ENCODE measurements at regions not wholly inside any gene's neighbourhood (a gene's known extent, or its start where the extent isn't known, plus 50 kb on each side); places are given as distances from the start of the nearest gene placed in this dataset.
"Not testable (repeated sequence)": the region's sequence is repeated elsewhere in the genome, so short reads cannot be mapped to it uniquely, and the experiment has no call there.

DNA sequence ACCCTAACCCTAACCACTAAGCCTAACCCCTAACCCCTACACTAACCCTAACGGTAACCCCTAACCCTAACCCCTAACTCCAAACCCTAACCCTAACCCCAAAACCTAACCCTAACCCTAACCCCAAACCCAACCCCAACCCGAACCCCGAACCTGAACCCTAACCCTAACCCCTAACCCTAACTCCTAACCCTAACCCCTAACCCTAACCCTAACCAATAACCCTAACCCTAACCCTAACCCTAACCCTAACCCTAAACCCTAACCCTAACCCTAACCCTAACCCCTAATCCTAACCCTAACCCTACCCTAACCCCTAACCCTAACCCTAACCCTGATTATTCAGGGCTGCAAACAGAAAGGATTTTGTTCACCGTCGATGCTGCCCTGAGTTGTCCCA lies 144.6 kb upstream of the DUSP22 start:
- not testable (repeated sequence) for DNase-seq

DNA sequence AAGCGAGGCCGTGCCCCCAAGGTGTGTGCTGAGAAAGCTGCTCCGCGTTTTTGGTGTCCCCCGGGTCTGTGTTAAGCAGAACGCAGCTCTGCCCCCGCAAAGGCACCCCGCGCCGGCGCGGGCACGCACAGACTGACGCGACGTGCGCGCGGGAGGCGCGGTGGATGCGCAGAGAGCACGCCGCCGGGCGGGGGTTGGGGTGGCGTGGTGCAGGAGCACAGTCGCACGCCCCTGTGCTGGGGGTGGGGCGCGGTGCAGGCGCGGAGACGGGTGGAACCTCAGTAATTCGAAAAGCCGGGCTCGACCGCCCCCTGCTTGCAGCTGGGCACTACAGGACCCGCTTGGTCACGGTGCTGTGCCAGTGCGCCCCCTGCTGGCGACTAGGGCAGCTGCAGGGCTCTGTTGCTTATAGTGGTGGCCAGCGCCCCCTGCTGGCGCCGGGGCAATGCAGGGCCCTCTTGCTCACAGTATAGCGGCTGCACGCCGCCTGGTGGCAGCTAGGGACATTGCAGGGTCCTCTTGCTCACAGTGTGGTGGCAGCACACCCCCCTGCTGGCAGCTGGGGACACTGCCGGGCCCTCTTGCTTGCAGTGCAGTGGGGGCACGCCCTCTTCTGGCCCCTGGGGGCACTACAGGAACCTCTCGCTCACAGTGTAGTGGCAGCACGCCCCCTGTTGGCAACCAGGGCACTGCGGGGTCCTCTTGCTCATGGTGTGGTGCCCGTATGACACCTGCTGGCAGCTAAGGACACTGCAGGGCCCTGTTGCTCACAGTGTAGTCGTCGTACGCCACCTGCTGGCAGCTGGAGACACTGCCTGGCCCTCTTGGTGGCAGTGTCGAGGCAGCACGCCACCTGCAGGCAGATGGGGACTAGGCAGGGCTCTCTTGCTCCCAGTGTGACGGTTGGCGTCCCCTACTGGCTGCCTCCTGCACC lies 144.0 kb upstream of the DUSP22 start:
- peak; percentile 97 for DNase-seq

DNA sequence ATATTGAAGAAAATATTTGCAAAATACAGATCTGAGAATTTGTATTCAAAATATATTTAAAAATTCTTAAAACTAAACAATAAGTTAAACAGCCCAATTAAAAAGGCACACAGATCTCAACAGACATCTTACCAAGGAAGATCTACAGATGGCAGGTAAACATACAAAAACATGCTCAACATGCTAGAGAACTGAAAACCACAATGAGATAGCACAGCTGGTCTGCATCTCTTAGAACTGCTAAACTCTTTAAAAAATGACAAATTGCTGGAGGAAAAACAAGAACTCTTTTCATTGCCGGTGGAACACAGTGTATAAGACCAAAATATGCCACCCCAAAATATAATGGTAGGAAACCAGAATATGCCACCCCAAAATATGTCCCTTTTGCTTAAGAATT lies 142.1 kb upstream of the DUSP22 start:
- not testable (repeated sequence) for DNase-seq

DNA sequence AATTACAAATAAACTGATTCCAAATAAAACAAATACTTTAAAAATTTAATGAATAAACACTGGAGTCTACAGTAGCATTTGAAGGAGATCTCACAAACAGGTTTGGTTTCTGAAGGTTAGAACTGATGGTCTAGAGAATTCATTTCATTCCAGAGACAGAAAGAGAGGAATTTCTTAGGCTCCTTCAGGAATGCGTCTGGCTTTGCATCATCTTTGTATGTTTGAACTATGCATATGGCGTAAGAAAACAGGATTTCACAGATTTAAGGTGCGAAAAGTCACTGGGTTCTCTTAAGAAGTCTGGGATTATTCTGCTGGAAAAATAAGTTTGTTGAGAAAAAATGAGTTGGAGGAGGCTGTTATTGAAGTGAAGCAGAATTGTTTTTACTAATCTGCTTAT lies 139.9 kb upstream of the DUSP22 start:
- not testable (repeated sequence) for DNase-seq

DNA sequence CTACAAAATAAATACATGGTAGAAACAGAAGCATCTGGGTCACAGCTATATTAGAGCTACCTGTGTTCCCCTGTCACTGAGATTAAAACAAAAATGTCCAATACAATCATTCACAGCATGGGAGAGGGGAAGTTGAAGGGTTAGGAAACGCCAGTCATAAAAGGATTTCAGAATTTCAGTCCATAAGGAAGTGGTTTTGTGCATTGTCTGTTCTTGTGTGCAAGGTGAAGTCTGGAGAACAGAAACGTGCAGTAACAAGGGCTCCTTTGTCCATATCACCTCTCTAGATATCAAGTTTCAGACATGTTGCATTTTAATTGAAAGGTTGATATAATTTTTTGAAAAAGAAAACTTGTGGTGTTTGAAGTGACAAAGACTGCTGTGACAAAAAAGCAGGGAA lies 139.3 kb upstream of the DUSP22 start:
- DNase-seq = peak; percentile 64

DNA sequence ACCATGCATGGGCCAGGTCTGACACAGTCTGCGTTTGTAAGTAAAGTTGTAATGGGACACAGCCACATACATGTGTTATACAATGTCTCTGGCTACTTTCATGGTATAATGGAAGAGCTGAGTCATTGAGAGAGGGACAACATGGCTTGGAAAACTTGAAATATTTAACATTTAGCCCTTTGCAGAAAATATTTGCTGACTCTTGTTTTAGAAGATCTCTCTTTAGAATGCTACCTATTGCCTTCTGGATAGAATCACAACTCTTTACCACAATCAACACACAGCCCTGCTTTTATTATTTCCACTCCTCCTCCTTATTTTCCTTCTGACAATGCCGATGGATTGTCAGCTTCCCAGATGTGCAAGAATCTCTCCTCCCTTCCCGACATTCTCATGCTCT lies 138.4 kb upstream of the DUSP22 start:
- not testable (repeated sequence) for DNase-seq

DNA sequence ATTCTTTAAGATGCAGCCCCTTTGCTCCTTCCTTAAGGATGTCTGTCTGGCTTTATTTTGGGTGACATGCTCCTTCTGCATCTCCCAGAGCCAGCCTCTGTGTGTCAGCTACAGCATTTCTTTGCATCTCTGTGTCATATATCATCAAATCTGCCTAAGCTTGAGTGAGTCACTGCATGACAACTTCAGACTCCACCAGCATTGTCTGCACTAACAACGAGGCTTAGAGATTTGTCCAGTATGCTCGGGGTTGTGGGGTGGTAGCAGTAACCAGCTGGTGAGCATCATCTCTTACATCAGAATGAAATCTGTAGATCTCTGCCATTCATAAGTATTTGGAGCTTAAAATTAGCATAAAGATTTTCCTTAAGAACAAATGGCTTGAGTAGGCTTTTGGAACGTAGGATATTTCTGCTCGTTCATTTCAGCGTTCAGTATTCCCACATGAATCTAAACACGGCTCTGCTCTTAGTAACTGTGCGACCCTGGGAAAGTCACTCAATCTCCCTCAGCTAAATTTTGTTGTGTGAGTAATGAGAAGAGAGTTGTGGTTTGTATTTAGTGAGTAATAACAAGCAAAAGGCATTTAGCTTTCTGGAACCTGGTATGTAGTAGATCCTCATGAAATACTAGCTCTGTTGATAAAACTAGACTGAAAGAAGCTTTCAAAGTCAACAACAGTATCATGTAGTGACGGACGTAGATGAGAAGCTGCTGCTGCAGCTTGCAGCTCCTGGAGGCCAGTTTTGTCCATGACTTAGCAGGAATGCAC lies 137.8 kb upstream of the DUSP22 start:
- DNase-seq = peak; percentile 84

DNA sequence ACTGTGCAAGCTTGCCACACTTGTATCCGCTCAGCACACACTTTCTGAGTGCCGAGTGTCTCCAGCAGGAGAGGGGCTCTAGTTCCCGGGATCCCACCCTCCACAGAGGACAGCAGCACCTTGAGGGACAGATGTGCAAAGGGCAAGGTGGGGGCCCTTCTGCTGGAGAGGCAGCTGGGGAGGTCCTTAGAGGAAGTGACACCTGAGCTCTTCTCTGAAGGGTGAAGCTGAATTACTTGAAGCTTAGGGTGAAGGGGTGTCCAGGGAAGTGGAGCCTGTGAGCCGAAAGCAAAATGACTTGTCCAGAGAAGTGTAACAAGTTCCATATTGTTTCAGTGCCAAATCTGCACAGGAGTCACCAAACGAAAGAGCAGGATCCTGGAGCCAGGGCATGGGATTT lies 136.3 kb upstream of the DUSP22 start:
- no peak for DNase-seq

DNA sequence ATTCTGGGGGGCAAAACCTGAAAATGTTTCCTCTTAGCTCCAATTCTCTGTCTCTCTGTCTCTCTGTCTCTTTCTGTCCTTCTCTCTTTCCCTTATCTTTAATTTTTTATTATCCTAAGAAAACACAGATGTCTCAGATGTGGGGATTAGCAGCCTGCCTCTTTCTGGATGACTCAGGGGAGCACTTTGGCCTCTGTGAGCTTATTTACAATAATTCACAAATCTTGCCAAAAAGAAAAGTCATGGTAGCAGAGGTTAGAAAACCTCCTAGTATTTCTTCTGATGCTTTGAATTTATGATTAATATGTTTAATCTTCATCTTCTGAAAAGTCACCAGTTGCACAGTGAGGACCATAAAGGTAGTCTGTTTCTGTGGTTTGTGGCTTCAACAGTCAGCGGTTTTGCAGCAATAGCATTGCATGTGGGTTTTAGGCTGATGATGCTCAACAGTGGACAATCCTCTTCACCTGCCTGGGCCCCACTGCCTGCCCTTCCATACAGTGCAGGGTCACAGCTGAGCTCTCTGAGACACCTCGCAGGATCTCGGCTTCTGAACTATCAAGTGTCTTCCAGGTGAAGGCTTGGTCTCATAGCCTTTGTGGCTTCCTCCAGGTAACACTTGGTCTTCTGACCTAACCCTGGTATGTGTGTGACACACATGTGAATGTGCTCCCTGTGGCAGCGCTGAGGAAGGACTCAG lies 135.7 kb upstream of the DUSP22 start:
- peak; percentile 57 for DNase-seq

DNA sequence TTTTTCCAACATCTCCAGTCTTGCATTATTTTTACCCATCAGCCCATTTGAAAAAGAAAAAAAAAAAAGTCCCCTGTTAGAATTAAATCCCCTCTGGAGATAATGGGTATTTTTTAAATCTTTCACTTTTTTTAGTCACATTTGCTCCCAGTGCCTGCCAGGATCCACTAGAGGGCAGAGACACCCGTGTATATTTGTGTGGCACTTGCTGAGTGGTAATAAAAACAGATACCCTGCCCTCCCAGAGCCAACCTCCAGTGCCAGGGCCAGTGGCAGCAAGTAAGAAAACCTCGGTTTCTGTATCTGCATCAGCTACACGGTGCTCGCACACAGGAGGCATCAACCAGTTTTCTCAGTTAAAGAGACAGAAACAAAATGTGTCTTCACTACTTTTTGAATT lies 135.1 kb upstream of the DUSP22 start:
- DNase-seq = peak; percentile 53

DNA sequence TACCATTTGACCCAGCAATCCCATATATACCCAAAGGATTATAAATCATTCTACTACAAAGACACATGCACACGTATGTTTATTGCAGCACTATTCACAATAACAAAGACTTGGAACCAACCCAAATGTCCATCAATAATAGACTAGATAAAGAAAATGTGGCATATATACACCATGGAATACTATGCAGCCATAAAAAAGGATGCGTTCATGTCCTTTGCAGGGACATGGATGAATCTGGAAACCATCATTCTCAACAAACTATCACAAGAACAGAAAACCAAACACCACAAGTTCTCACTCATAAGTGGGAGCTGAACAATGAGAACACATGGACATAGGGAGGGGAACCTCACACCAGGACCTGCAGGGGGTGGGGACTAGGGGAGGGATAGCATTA lies 130.6 kb upstream of the DUSP22 start:
- DNase-seq = not testable (repeated sequence)

DNA sequence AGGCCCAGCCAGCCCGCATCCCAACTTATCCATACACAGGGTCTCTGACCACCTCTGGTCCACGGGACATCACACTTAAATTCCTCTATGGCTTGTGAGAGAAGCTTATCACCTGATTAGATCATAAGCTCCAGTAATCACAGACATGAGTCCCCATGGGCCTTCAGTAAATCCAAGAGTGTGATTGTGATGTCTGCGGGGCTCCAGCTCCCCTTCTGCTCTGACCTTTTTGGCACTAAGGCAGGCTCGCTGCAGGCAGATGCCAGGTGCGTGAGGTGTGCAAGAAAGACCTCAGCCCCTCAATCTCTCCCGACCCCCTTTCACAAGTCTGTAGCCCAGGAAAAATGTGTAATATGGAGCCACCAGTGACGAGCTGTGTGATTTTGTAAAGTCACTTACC lies 127.6 kb upstream of the DUSP22 start:
- DNase-seq = no peak

DNA sequence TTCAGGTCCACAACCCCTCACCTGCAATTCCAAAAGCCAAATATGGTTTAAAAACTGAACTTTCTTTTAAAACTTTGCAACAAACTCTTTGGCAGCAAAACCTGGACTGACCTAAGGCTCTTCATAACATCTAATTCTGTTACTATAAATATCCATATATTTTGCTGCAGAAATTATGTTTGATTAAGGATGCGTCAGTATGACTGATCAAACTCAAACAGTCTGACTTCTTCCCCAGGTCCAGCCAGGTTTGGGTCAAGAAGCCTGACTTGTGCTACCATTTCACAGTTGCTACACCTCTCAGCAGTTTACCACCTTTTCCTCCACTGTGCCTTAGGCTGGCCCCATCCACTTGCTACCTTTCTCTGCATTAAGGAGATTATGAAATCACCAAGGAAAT lies 127.0 kb upstream of the DUSP22 start:
- DNase-seq = no peak

DNA sequence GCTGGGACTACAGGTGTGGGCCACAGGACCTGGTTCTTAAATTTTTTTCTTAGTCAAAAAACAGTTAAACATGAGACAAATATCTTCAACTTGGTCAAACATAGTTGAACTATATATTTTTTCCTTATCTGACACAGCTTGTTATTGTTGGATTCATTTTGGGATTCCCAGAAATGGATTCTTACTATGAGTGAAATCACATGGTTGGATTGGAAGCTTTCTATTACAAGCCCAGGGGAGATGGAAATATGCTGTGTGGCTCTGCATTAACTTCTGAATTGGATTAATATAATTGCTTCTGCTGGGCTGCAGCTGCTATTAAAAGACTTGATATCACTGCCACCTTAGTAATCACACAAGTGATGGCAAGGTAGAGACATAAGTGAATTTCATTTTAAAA lies 126.4 kb upstream of the DUSP22 start:
- no peak for DNase-seq

DNA sequence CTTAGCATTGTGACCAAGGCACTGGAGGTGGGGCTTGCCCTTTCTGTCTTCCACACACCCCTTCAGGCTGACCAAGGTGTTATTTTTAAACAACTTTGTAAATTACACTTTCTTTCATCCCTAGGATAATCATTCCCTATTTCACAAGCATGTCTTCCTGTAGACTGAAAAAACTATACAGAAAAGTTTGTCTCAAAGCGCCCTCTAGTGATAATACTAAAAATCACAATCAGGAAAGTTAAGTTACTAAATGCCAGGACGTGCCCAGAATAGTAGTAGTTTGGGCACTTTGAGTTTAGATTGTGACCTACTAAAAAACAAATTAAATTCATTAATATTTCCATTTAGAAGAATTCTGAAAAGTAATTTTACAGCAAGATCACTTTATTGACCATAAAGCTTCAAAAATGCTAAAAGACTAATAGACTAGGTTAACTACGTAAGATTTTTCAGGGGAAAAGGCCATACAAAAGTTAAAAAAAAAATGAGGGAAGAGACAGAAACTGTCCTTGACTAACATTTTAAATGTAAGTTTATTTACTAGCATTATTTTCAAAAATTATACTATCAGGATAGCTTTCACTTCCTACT lies 123.3 kb upstream of the DUSP22 start:
- peak; percentile 60 for DNase-seq

DNA sequence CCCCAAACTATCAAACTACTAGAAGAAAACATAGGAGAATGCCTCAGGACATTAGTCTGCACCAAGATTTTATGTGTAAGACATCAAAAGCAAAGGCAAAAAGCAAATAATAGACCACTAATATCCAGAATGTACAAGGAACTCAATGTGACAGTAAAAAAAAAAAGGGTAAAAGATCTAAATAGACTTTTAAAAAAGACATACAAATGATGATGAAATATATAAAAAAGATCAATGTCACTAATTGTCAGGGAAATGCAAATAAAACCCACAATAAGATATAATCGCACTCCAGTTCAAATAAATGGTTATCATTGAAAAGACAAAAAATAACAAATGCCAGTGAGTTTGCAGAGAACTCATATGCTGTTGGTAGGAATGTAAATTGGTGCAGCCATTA lies 118.3 kb upstream of the DUSP22 start:
- no peak for DNase-seq

DNA sequence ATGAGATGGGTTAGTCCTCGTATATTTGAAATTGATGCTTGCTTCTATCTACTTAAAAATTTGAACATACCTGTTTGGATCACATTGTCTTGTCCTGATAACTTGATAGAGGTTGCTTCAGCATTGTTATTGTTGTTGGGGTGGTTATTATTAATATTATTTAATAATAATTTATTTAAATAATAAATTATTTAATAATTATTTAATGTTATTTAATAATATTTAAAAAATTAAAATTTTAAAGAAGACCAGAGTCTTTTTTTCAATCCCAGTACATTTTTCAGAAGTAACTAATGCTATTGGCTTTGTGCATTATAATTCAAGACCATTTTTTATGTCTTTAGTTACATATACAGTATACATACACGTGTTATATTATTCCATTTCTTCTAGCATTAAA lies 116.6 kb upstream of the DUSP22 start:
- DNase-seq = no peak

DNA sequence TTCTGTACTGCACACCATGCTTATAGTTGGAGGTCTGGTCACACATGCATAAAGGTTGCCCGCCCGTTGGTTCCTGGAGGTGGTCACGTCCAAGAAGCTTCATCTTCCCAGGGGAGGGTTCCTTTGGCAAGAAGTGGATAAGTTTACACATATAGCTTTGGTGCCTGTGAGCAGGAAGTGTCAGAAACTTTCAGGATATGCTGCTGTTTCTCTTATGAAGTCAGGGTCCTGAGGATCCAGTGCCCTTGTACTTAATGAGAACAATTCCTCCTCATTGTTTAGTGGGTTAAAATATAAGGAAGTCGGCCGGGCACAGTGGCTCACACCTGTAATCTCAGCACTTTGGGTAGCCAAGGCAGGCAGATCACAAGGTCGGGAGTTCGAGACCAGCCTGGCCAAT lies 115.5 kb upstream of the DUSP22 start:
- no peak for DNase-seq

DNA sequence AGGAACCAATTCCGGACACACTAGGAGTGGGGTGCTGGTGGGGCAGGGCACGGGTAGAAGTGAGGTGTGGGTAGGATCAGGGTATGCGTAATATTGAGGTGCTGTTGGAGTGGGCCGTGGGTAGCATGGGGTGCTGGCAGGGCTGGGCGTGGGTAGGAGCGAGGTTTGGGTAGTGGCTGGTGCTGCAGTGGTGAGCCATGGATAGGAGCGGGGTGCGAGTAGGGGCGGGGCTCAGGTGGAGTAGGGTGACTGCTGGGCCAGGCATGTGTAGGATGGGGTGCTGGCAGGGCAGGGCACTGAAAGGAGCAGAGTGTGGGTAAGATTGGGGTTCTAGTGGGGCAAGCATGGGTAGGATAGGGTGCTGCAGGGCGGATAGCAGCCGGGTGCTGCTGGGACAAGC lies 114.2 kb upstream of the DUSP22 start:
- no peak for DNase-seq

DNA sequence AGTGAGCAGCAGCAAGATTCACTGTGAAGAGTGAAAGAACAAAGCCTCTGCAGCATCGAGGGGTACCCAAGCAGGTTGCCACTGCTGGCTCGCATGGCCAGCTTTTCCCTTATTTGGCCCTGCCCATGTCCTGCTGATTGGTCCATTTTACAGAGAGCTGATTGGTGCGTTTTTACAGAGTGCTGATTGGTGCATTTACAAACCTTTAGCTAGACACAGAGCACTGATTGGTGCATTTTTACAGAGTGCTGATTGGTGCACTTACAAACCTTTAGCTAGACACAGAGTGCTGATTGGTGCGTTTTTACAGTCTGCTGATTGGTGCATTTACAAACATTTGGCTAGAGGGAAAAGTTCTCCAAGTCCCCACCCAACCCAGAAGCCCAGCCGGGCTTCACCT lies 113.4 kb upstream of the DUSP22 start:
- not testable (repeated sequence) for DNase-seq

DNA sequence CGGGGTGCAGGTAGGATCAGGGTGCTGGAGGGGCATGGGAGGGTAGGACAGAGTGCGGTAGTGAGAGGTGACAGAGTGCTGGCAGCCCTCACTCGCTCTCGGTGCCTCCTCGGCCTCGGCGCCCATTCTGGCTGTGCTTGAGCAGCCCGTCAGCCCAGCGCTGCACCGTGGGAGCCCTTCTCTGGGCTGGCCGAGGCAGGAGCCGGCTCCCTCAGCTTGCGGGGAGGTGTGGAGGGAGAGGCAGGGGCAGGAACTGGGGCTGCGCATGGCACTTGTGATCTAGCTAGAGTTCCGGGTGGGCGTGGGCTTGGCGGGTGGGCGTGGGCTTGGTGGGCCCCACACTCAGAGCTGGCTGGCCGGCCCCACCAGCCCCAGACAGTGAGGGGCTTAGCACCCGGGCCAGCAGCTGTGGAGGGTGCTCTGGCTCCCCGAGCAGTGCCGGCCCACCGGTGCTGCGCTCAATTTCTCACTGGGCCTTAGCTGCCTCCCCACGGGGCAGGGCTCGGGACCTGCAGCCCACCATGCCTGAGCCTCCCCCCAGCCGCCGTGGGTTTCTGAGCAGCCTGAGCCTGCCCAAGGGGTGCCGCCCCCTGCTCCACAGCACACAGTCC lies 112.8 kb upstream of the DUSP22 start:
- DNase-seq = no peak

DNA sequence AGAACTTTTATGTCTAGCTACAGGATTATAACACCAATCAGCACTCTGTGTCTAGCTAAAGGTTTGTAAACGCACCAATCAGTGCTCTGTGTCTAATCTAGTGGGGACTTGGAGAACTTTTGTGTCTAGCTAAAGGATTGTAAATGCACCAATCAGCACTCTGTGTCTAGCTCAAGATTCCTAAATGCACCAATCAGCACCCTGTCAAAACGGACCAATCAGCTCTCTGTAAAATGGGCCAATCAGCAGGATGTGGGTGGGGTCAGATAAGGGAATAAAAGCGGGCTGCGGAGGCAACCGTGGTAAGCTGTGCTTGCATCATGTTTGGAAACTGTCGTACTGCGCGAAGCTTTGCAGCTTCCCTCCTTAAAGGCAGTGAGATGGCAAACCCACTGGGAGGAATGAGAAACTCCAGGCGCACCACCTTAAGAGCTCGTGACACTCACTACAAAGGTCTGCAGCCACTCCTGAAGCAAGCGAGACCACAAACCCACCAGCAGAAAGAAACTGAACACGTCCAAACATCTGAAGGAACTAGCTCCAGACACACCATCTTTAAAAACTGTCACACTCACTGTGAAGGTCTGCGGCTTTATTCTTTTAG lies 112.1 kb upstream of the DUSP22 start:
- DNase-seq = peak; percentile 17
